ENCODE measurements at regions not wholly inside any gene's neighbourhood (a gene's known extent, or its start where the extent isn't known, plus 50 kb on each side); places are given as distances from the start of the nearest gene placed in this dataset.

- no peak for DNase-seq
These were observed 280.6 kb downstream of the TTLL7 start for GRCh38 chr1:83718338-83718737.

DNA sequence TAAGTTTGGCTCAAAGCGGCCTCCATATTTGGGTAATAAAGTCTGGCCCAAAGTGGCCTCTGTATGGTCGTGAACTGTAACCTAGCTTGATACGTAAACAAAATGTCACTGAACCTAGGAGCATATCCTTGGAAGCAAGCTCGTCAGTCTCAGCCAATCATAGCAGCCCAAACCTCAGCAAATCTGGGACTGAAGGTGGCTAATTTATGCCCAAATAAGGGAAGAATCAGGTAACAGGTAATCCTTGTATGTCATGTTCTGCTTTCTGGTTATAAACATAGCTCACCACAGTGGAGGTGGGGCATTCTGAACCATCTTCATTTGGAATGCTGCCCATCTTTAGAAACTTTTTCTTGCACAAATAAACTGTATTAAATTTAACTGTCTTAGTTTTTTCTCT, 281.1 kb downstream of the TTLL7 start:
- DNase-seq = no peak

- no peak for DNase-seq
These were observed 282.3 kb downstream of the TTLL7 start for GRCh38 chr1:83716641-83717040.

DNA sequence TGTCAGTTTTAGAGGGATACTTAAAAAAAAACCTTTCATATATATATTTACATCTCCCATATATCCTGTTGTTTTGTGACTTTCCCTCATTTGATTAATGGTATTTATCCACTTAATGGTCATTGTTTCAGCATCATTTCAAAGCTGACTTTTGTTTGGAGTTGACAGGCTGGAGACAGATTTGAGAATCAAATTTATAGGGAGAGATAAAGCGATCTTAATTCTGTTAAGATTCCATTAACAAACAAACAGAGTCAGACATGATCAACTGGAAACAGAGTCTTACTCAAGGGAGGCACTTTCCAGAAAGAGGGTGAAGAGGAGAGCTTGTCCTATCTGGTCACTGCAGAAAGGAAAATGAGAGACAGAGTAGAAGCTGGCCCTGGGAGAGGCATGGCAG, 283.4 kb downstream of the TTLL7 start:
- DNase-seq = no peak

DNA sequence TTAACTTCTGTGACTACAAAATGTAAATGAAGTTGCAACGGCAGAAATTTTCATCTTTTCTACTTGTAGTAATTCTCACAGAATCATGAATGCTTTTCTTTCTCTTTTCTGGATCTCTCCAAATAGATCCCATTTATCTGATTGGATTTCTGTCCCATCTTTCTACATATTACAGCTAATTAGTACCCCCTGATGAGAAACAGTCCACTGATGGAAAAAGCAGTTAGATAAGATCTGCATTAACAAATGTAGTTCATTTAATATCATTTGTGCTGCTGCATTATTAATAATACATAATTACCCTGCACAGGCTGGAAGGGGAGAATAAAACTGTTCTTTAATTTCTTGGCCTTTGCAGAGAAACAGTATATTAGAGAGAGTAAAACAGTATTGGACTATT, 289.3 kb downstream of the TTLL7 start:
- no peak for DNase-seq

GRCh38 chr1:83706354-83706938, 292.5 kb downstream of the TTLL7 start:
- DNase-seq = no peak

GRCh38 chr1:83705091-83705490, 293.8 kb downstream of the TTLL7 start:
- DNase-seq = no peak

DNA sequence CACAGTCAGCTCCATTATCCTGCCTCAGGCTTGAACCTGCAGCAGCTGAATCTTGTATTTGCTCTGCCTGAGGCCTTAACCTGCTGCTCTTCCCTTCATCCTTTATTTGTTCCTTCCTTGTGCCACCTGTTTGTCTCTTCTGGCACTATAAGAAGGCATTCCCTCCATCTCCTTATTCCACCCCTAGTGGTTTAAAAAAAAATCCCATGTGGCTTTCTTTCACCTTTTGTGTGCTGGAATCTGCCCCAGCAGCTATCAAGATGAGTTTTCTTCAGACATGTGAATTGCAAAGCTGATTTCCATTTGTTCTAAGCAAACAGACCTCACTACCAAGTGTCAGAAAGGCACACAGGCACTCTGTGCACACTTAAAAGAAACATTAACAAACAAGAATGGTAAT, 294.6 kb downstream of the TTLL7 start:
- DNase-seq = no peak

GRCh38 chr1:83702356-83702755, 296.6 kb downstream of the TTLL7 start:
- DNase-seq = no peak

DNA sequence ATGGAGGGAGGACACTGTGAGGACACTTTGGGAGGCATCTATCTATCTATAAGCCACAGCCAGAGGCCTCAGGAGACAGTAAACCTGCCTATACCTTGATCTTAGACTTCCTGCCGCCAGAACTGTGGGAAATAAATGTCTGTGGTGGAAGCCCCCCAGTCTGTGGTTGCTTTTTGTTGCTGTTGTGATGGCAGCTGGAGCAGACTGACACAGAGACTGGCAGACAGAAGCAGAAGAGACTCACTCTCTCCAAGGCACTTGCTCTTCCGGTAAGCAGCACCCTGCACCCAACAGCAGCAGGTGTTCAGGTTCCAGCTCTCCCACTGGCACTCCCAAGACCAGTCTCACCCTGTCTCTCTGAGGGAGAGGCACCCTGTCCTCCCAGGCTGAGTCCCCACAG, 297.6 kb downstream of the TTLL7 start:
- DNase-seq = no peak

DNA sequence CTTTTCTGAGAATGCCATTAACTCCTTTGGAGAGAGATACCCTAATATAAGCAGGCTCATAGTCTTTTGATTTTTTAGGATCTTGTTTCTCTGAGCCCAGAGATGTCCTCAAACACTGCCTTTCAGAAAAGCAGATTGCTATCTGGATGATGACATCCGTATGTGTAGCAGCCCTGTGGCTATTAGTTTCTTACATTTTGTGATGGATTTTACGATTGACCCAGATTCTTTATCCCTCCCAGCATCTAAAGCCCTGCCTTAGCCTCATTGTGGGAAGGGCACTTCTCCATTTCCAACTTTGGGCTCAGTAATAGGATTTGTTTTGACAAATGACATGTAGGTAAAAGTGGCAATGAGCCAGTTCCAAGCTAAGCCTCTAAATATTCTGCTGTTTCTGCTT, 300.3 kb downstream of the TTLL7 start:
- no peak for DNase-seq

GRCh38 chr1:83697961-83698360, 301.0 kb downstream of the TTLL7 start:
- no peak for DNase-seq

DNA sequence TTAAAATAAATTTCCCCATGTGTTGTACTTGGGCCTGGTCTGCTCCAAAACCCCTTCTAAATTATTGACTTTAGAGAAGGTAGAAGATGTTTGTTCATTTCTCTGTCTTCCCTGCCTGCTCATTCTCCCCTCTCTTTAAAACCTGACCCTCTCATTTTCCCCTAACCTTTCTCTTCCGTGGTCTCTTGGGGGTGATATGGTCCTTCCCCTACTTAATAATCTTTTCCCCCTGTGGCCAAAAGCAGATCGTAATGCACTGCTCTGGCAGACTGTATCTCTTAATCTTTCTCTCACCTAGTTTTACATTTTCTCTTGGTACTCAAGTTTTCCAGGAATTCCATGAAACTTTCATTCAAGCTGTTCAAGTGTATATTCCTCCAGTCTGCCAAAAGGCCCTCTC, 301.7 kb downstream of the TTLL7 start:
- no peak for DNase-seq

- DNase-seq = no peak
These were observed 304.5 kb downstream of the TTLL7 start for GRCh38 chr1:83694449-83694848.

GRCh38 chr1:83693427-83694126, 305.4 kb downstream of the TTLL7 start:
- no peak for DNase-seq

DNA sequence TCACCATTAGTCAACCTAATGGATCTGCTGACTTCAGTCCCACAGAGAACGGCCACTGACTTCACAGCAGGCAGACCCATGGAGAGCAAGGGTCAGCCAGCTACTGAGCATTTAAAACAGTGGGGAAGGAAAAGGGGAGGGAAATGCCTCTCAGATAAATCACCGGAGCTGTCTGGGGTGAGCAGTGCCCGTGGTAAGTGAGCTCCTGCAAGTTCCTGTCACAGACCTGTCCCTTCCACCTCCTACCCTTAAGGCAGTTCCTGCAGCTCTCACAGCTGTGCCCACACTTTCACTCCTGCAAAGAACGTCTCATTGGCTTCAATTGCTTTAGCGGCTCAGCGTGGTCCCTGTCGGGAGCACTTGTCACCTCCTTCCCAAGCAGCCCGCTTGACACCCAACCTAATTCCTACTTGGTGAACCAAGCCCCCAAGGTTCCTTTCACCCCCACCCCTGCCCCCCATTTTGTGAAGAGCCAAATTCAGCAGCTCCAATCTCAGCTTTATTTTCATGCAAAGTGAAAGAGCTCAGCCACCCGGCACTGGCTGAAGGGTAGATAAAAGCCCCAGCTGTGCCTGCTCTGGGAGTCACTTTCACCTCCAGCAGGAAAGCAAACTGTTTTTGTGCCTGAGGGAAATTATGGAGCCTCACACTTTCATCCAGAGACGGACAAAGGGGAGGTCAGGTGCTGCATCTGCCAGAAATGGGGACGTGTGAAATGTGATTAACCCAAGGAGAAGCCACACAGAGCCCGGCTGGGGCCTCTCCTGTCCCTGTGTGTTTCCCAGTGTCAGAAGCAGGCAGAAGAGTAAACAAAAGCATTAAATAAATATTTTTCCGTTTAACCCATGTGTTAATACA, 306.2 kb downstream of the TTLL7 start:
- no peak for DNase-seq

- no peak for DNase-seq
These were observed 306.9 kb downstream of the TTLL7 start for GRCh38 chr1:83691953-83692500.

DNA sequence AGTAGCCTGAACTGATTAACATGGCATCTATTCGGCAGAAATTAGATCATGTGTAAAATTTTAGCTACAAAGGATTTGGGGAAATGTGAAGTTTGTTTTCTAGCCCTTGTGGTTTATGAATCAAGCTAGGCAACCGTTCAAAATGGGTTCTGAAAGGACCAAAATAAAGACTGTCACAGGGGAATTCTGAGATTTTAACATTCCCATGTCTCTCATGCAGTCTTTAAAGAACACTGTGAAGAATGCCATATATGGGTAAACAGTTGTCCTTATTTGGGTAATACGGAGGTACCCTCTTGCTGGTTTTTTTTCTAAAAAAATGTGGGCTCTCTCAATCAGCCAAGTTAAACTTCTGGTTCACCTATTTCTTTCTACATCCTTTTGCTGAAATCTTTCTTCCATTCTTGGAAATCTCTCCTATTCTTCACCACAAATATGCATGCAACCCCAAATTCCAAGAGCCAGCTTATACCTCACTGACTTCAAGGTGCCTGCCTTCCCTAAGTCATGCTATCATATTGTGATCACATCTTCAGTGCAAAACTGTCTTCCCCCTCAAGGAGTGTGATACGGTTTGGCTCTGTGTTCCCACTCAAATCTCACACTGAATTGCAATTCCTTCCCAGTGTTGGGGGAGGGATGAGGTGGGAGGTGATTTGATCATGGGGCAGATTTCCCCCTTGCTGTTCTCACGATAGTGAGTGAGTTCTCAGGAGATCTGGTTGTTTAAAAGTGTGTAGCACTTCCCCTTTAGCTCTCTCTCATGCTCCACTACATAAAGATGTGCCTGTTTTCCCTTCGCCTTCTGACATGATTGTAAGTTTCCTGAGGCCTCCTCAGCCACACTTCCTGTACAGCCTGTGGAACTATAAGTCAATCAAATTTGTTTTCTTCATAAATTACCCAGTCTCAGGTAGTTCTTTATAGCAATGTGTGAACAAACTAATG, 308.7 kb downstream of the TTLL7 start:
- DNase-seq = no peak

DNA sequence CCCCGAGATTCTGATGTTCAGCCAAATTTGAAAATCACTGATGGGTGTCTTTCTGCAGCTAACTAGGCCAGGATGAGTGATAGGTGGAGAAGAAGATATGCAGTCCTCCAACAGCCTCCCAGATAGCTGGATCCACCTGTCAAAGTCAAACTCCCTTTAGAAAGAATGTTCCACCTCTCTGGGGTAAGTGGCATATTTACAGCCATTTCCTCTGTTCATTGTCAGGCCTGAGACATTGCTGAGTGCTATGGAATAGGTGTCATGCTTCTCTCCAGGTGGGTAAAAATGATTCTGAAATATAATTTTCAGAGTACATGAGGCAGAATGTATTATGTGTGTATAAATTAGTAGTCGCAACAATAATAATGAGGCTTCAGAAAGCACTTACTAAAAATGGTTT, 316.8 kb downstream of the TTLL7 start:
- no peak for DNase-seq

- no peak for DNase-seq
These were observed 322.8 kb downstream of the TTLL7 start for GRCh38 chr1:83676106-83676505.

GRCh38 chr1:83673312-83673711, 325.6 kb downstream of the TTLL7 start:
- DNase-seq = no peak

- DNase-seq = no peak
These were observed 327.3 kb downstream of the TTLL7 start for GRCh38 chr1:83671586-83671985.

Measured in stimulated activated CD4-positive, alpha-beta T cell treated with anti-CD3 and anti-CD28 coated beads, Interleukin-1b, Interleukin-23, amount 100 ng/mL, for 48 hours (primary cell).